Ecto neural progenitor cell (in vitro differentiated cells): ENCODE measurements at regions not wholly inside any gene's neighbourhood (a gene's known extent, or its start where the extent isn't known, plus 50 kb on each side); places are given as distances from the start of the nearest gene placed in this dataset.

Experiments used
- DNase-seq: peaks from one replicate; pipeline ENCODE4 v3.0.0-alpha.2; 2018; ENCODE audit warnings: low spot score

GRCh38 chr12:89959179-89959578 is 250.5 kb upstream of the ATP2B1 start:
- DNase-seq: no peak

- DNase-seq: no peak
Measured at GRCh38 chr12:89954259-89954658, 245.6 kb upstream of the ATP2B1 start.

- DNase-seq: no peak
Measured at GRCh38 chr12:89951694-89952060, 243.0 kb upstream of the ATP2B1 start.

GRCh38 chr12:89951050-89951693 is 242.5 kb upstream of the ATP2B1 start:
- no peak for DNase-seq

- no peak for DNase-seq
Measured at GRCh38 chr12:89950421-89950820, 241.8 kb upstream of the ATP2B1 start.

GRCh38 chr12:89949457-89950195 is 241.0 kb upstream of the ATP2B1 start:
- no peak for DNase-seq

- DNase-seq: no peak
Measured at GRCh38 chr12:89948271-89949175, 239.9 kb upstream of the ATP2B1 start.

GRCh38 chr12:89947437-89948270 is 239.0 kb upstream of the ATP2B1 start:
- DNase-seq: no peak

GRCh38 chr12:89946518-89947135 is 238.0 kb upstream of the ATP2B1 start:
- DNase-seq: no peak

- no peak for DNase-seq
Measured at GRCh38 chr12:89945123-89945522, 236.5 kb upstream of the ATP2B1 start.

GRCh38 chr12:89943463-89943862 is 234.8 kb upstream of the ATP2B1 start:
- no peak for DNase-seq

GRCh38 chr12:89941436-89941835 is 232.8 kb upstream of the ATP2B1 start:
- DNase-seq: no peak

- DNase-seq: no peak
Measured at GRCh38 chr12:89939522-89940215, 231.0 kb upstream of the ATP2B1 start.

GRCh38 chr12:89936631-89937030 is 228.0 kb upstream of the ATP2B1 start:
- DNase-seq: no peak

GRCh38 chr12:89935850-89936249 is 227.2 kb upstream of the ATP2B1 start:
- DNase-seq: no peak

GRCh38 chr12:89933911-89934310 is 225.3 kb upstream of the ATP2B1 start:
- no peak for DNase-seq

- no peak for DNase-seq
Measured at GRCh38 chr12:89932954-89933353, 224.3 kb upstream of the ATP2B1 start.

GRCh38 chr12:89928467-89928866 is 219.8 kb upstream of the ATP2B1 start:
- DNase-seq: no peak

GRCh38 chr12:89927226-89927698 is 218.6 kb upstream of the ATP2B1 start:
- no peak for DNase-seq

- no peak for DNase-seq
Measured at GRCh38 chr12:89924191-89924590, 215.6 kb upstream of the ATP2B1 start.

- DNase-seq: no peak
Measured at GRCh38 chr12:89923091-89923490, 214.5 kb upstream of the ATP2B1 start.
